K562 (cell line): ENCODE measurements at regions not wholly inside any gene's neighbourhood (a gene's known extent, or its start where the extent isn't known, plus 50 kb on each side); places are given as distances from the start of the nearest gene placed in this dataset.
"Not testable (repeated sequence)": the region's sequence is repeated elsewhere in the genome, so short reads cannot be mapped to it uniquely, and the experiment has no call there.

Source experiments
- CSDE1 ChIP-seq, 2 experiments: fragments of 450-650 bp; IDR thresholded peaks; 2 replicates each; pipeline ENCODE4 v1.6.1; 2016; ENCODE audit warnings: mild to moderate bottlenecking in 1 of 2
- EZH2 ChIP-seq: IDR thresholded peaks from 2 replicates; pipeline ENCODE4 v1.6.1; 2012; ENCODE audit warnings: low read depth, mild to moderate bottlenecking, inconsistent platforms, low read length, borderline replicate concordance
- HNRNPL ChIP-seq: fragments of 200-400 bp; formaldehyde crosslinking; IDR thresholded peaks from 2 replicates; pipeline ENCODE4 v1.6.1; 2017; ENCODE audit warnings: low read depth, mild to moderate bottlenecking, low read length
- PCBP1 ChIP-seq: fragments of 200-400 bp; formaldehyde crosslinking; IDR thresholded peaks from 2 replicates; pipeline ENCODE4 v1.6.1; 2018; ENCODE audit warnings: mild to moderate bottlenecking, low read depth, low read length; ENCODE audit not compliant: poor library complexity, severe bottlenecking
- POLR2AphosphoS2 ChIP-seq: IDR thresholded peaks from 2 replicates; pipeline ENCODE4 v1.6.1; 2012; ENCODE audit warnings: low read length, improper control_type of control experiment
- SETDB1 ChIP-seq: IDR thresholded peaks from one replicate; pipeline ENCODE4 v1.6.1; 2012; ENCODE audit warnings: low read length, control low read depth, inconsistent platforms
- SIX5 ChIP-seq, 2 experiments: IDR thresholded peaks; 2 replicates each; pipeline ENCODE4 v1.6.1; 2011; ENCODE audit warnings: low read length in 2 of 2, borderline replicate concordance in 1 of 2, low read depth in 1 of 2, mild to moderate bottlenecking in 1 of 2, moderate library complexity in 1 of 2; ENCODE audit not compliant: insufficient read depth in 1 of 2
- SP2 ChIP-seq: IDR thresholded peaks from 2 replicates; pipeline ENCODE4 v1.6.1; 2011; ENCODE audit warnings: mild to moderate bottlenecking, low read depth, low read length, moderate library complexity; ENCODE audit not compliant: poor library complexity, severe bottlenecking; ENCODE audit errors: extremely low read depth
- ZNF780A ChIP-seq: fragments of 250-450 bp; sonication (Bioruptor Pico); IDR thresholded peaks from 2 replicates; pipeline ENCODE4 v1.5.0; 2021; ENCODE audit warnings: mild to moderate bottlenecking
- TF ChIP-seq, protein P1 (sequence below), 3 experiments: IDR thresholded peaks in 2 of 3; conservative IDR thresholded peaks in 1 of 3; 2 replicates each; pipeline ENCODE4 v1.5.1; 2011 to 2012; ENCODE audit warnings: low read length in 3 of 3, mild to moderate bottlenecking in 3 of 3, control low read depth in 2 of 3, improper control_type of control experiment in 1 of 3, inconsistent platforms in 1 of 3, low read depth in 1 of 3, mixed read lengths in 1 of 3, moderate library complexity in 1 of 3; ENCODE audit not compliant: insufficient read depth in 2 of 3

DNA sequence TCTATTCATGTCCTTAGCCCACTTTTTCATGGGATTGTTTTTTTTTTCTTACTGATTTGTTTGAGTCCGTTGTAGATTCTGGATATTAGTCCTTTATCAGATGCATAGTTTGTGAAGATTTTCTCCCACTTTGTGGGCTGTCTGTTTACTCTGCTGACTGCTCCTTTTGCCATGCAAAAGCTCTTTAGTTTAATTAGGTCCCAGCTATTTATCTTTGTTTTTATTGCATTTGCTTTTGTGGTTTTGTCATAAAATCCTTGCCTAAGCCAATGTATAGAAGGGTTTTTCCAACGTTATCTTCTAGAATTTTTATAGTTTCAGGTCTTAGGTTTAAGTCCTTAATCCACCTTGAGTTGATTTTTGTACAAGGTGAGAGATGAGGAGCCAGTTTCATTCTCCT is 358.9 kb downstream of the ADAMTS20 start:
- TF ChIP-seq EZH2; CSDE1 (IDR thresholded peaks at IDR 0.05); SETDB1; HNRNPL; ZNF780A (CRISPR knock-in tag); SP2; SIX5 (IDR thresholded peaks at IDR 0.05; ENCODE audit: borderline replicate concordance in 1 of 2, insufficient read depth in 1 of 2, low read depth in 1 of 2, low read length in 2 of 2); PCBP1; POLR2AphosphoS2: not testable (repeated sequence)
- TF ChIP-seq, protein P1, sequence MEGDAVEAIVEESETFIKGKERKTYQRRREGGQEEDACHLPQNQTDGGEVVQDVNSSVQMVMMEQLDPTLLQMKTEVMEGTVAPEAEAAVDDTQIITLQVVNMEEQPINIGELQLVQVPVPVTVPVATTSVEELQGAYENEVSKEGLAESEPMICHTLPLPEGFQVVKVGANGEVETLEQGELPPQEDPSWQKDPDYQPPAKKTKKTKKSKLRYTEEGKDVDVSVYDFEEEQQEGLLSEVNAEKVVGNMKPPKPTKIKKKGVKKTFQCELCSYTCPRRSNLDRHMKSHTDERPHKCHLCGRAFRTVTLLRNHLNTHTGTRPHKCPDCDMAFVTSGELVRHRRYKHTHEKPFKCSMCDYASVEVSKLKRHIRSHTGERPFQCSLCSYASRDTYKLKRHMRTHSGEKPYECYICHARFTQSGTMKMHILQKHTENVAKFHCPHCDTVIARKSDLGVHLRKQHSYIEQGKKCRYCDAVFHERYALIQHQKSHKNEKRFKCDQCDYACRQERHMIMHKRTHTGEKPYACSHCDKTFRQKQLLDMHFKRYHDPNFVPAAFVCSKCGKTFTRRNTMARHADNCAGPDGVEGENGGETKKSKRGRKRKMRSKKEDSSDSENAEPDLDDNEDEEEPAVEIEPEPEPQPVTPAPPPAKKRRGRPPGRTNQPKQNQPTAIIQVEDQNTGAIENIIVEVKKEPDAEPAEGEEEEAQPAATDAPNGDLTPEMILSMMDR (IDR thresholded peaks at IDR 0.05 in 2 of 3, conservative IDR thresholded peaks at IDR 0.05 in 1 of 3; ENCODE audit: insufficient read depth in 2 of 3, low read depth in 1 of 3, low read length in 3 of 3): not testable (repeated sequence)
